HG03432 (cell line): ENCODE measurements at regions not wholly inside any gene's neighbourhood (a gene's known extent, or its start where the extent isn't known, plus 50 kb on each side); places are given as distances from the start of the nearest gene placed in this dataset.

Experiments
- ATAC-seq: cut with Tn5 transposase; IDR thresholded peaks from one replicate; pipeline ENCODE4 v1.9.1; 2021; ENCODE audit warnings: mild to moderate bottlenecking, moderate library complexity; ENCODE audit not compliant: unreplicated experiment

- no peak for ATAC-seq
Measured at GRCh38 chr13:58032676-58033460, 401.3 kb downstream of the PCDH17 start.

DNA sequence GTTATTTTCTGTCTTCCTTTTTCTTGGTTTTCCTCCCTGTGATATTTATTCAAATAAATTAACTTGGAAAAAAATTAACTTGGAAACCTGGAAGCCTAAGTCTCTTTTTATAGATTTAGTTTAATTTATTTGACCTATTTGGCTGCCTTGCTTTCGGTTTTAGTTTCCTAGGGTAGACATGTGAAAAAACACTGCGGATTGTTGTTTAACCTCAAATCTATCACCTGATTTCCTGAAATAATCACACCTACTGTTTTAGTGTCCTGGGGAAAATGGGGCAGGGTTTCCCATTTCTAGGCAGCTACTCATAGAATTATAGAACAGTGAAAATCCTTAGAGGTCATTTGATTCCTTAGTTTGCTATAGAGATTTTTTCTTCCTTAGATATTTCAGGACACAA is 412.4 kb downstream of the PCDH17 start:
- ATAC-seq = no peak

GRCh38 chr13:58048670-58049069 is 417.1 kb downstream of the PCDH17 start:
- no peak for ATAC-seq

- no peak for ATAC-seq
Measured at GRCh38 chr13:58051396-58051795, 419.9 kb downstream of the PCDH17 start.

GRCh38 chr13:58051807-58052375 is 420.3 kb downstream of the PCDH17 start:
- ATAC-seq = no peak

DNA sequence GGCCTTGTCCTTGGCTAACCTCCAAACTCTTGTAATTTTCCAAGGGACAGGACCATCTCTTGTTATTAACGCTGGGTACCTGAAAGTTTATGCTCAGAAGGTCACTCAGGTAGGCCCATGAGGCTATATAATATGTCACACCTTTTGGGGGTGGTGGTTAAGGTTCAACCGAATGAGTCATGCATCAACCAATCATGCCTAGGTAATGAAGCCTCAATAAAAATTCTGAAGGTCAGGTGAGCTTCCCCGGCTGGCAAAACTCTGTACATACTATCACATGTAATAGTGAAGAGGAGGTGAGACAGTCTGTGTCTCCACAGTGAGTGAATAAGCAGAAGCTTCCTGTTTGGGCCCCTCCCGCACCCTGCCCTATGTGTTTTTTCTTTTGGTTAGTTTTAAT is 424.9 kb downstream of the PCDH17 start:
- no peak for ATAC-seq

DNA sequence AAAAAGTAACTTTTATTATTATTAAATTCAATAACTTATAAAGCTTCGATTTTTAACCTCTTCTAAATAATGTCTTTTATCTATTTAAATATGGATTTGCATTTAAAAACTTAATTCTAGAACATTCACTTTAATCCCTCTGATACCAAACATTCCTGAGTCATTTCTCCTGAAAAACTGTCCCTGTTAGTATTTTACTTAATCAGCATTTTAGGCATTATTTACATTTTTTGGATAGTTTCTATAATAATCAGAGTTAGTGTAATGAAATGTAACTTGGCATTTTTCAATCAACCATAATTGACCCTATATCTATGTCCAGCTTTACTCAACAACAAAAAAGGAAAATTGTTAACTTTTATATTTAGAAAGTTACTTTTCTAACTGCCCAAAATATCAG is 428.1 kb downstream of the PCDH17 start:
- no peak for ATAC-seq

DNA sequence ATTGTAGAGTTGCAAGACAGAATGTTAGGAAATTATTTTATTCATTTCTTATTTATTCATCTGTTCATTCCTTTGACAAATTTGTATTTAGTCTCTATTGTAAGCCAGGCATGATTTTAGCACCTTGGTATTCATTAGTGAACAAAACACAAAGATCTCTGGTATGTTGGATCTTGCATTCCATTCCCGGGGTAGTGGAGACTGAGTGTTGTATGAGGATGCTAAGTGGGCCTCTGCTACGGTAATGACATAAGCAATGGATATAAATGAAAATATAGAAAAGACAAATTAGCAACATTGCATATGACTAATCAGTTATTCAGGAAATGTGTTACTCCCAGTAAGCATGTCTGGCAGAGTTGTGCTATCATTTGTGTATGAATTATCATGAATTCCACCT is 449.3 kb downstream of the PCDH17 start:
- ATAC-seq = no peak

DNA sequence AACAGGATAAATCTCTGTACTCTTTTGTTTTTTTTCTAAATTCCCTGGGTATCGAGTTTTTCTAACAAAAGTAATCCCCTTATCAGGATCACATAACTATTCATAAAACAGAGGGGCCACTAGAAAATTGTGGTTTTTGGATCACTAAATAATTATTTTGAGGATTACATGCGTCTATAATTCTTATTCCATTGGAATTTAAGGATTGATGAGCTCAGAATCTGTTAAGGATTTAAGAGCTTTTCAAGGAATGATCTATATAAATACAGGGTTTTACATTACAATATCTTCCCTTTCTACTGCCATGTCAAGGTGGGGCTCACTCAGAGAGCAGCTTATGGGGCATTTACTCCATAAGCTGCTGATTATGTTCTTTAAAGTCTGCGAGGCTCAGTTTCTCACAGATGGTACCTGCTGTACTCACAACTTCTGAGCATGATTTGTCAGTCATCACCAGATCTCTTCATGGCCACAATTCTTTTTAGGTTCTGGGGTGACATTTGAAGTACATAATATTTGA is 449.8 kb downstream of the PCDH17 start:
- ATAC-seq = no peak

DNA sequence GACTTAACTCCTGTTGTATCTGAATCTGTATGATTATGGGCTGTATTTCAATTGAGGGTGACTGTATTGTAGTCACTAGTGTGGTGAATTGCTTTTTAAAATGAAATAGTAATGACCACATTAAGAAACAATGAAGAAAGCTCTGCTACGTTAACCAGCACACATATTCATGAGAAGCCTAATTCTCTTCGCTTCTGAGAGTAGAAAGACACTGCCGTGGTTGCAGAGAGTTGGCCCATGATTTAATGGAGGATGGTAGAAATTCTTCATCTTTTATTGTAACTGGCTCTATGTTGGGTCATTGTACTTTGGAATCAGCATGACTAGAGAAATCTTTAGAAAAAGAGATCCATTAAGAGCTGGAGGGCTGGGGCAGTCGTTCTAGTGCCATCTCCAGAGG is 451.5 kb downstream of the PCDH17 start:
- ATAC-seq = no peak

GRCh38 chr13:58085274-58085673 is 453.7 kb downstream of the PCDH17 start:
- ATAC-seq = no peak

DNA sequence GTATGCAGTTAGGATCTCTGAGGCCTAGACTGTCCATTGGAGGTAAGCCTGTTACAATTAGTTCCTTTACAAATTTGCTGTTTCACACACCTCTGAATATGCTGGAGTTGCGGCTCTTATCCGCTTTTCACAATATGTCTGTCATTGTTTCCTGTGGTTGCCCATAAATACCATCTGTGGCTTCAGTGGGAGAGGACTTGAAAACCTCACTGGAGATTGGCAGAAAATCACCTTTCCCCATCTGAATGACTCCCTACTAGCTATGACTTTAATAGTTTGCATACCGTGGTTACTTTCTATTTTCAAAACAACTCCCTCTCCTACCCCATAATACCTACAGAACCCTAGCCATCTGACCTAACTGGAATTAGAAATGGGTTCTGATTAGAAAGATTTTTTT is 454.3 kb downstream of the PCDH17 start:
- ATAC-seq = no peak

- no peak for ATAC-seq
Measured at GRCh38 chr13:58087566-58087965, 456.0 kb downstream of the PCDH17 start.

DNA sequence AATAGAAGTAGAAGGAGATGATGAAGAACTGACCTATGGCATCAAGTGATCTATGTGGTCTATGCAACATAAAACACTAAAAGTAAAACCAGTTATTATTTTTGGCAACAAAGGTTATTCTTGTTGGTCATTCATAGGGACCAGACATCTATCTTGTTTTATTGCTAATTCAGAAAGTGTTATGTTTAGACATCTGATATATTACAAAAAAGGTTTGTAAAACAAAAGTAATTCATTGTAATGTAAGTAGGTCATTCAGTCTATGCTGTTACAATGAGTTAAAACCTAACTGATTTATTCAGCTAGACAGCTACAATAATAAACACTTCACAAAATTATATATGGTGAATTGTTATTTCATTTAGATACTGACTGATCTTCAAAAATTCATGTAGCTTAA is 461.9 kb downstream of the PCDH17 start:
- no peak for ATAC-seq

GRCh38 chr13:58097831-58098230 is 466.3 kb downstream of the PCDH17 start:
- no peak for ATAC-seq

GRCh38 chr13:58119351-58119750 is 487.8 kb downstream of the PCDH17 start:
- no peak for ATAC-seq

- no peak for ATAC-seq
Measured at GRCh38 chr13:58119804-58120203, 488.3 kb downstream of the PCDH17 start.

GRCh38 chr13:58126496-58126895 is 495.0 kb downstream of the PCDH17 start:
- ATAC-seq = no peak

DNA sequence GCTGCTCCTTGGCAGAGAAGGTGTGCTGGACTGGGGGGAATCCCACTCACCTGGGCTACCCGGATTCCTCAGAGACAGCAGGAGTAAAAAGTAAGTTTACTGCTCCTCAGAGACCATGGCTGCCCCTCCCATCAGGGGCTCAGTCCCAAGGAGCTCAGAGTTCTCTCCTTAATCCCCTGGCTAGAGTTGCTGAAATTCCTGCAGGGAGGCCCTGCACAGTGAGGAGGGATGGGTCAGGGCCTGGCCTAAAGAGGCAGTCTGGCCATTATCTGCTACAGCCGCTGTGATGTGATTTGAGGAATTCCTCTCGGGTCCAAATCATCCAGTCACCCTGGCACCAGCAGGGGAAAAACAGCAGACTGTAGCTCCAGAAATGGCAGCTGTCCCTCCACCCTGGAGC is 502.5 kb downstream of the PCDH17 start:
- no peak for ATAC-seq

DNA sequence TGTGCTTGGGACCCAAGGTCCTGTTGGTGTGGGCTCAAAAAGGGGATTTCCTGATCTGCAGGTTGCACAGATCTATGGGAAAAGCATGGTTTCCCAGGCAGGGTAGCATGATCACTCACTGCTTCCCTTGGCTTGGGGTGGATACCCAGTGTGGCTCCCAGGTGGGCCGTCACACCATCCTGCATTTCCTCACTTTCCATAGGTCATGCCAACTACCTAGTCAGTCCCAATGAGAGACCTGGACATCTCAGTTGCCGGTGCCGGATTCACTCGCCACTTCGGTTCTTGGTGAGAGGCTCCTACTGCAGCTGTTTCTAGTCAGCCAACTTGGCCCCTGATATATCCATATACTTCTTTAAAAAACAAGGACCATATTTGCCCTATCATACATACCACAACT is 503.0 kb downstream of the PCDH17 start:
- no peak for ATAC-seq

DNA sequence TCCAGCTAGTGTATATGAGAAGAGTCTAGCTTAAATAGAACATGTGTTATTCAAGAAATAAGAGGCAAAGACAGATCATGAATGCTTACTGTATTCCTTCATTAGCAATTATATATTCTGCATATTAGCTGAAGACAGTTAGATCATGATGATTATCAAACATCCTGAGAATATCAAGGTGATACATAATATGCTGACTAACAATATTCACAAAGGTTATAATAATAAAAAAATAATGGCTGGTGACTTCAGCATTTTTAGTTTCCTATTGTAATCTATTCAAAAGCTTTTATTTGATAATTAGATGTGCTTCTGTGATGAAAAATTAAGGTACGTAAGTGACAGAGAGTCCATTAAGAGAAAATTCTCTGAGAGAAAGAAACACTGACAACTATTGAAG is 511.4 kb downstream of the PCDH17 start:
- no peak for ATAC-seq

DNA sequence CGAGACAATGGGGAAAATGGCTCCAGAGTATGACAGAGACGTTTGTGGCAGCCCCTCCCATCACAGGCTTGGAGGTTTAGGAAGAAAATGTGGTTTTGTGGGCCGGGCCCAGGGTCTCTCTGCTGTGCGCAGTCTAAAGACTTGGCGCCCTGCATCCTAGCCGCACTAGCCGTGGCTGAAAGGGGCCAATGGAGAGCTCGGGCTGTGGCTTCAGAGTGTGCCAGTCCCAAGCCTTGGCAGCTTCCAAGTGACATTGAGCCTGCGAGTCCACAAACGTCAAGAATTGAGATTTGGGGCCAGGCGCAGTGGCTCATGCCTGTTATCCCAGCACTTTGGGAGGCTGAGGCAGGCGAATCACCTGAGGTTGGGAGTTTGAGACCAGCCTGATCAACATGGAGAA is 513.1 kb downstream of the PCDH17 start:
- ATAC-seq = no peak

DNA sequence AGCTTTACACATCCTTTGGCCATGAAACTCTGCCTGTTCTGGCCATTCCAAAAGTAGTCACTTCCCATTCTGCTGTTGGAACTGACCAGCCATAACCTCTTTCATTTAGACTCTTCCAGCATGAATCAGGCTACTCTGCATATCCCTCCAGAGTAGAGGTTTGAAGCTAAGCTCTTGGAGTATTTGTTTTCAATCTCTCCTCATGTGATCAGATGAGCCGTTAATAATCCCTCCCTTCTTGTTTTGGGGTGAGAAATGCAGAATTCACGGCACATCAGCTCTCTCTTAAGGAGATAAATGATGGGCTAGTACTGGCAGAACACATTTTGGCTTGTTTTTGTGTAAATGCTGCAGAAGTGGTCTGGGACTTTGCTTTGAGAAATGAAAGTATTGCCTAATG is 519.9 kb downstream of the PCDH17 start:
- ATAC-seq = no peak
